GM12874 (cell line): ENCODE measurements at regions not wholly inside any gene's neighbourhood (a gene's known extent, or its start where the extent isn't known, plus 50 kb on each side); places are given as distances from the start of the nearest gene placed in this dataset.

Source experiments
- TF ChIP-seq, protein P1 (sequence below): IDR thresholded peaks from 2 replicates; pipeline ENCODE4 v1.5.1; 2011; ENCODE audit warnings: low read depth, mild to moderate bottlenecking, control low read depth, low read length, moderate library complexity; ENCODE audit not compliant: insufficient read depth

DNA sequence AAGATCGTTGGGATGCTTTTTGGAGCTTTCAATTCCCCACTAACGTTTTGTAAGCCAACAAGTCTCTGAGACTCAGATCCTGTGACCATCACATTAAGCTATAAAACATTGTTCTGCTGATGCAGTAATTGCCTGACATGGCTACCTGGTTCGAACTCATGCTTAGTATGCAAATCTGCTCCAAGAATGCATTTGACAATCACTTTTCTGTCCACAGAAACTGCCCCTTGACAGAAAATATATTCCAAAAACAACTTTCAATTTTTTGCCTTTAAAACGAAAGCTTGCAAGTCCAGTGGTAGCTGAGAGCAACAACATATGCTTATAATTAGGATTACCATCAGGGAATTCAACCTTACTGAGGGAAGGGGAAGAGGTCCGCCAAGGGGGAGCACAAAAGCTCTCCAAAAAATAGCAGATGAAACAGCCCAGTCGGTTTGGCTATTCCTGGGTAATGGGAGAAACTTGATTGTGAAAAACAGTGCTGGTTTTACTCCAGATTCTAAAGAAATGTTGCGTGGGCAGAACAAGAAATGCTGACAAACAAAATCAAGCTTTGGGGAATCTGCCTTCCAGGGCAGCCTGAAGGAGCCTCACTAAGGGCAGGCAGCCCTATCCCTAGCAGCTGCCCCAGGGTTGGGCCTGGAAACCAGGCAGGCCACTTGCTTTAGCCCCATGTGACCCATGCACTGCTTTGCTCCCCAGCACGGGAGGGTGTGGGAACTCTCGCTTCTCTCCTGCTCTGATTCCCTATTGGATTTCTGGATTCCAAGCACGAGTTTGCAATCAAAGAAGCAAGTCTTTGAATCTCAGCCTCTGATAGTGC lies 160.7 kb upstream of the LDB2 start:
- TF ChIP-seq, protein P1, sequence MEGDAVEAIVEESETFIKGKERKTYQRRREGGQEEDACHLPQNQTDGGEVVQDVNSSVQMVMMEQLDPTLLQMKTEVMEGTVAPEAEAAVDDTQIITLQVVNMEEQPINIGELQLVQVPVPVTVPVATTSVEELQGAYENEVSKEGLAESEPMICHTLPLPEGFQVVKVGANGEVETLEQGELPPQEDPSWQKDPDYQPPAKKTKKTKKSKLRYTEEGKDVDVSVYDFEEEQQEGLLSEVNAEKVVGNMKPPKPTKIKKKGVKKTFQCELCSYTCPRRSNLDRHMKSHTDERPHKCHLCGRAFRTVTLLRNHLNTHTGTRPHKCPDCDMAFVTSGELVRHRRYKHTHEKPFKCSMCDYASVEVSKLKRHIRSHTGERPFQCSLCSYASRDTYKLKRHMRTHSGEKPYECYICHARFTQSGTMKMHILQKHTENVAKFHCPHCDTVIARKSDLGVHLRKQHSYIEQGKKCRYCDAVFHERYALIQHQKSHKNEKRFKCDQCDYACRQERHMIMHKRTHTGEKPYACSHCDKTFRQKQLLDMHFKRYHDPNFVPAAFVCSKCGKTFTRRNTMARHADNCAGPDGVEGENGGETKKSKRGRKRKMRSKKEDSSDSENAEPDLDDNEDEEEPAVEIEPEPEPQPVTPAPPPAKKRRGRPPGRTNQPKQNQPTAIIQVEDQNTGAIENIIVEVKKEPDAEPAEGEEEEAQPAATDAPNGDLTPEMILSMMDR, result no peak

DNA sequence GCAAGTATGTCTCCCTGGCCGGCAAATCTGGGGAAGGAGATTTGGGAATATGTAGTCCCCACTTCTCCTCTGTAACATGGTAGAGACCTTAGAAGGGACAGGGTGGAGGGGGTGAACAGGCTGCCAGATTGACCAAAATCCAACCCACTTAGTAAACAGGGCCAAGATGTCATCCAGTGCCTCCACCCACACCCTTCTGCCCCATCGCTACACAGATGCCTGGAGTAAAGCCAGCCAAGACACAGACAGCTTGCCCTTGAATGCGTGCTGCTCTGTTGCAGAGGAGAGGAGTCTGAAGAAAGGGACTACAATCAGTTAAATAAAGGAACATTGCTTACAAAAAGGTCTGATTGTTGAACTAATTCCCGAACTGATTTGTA lies 160.1 kb upstream of the LDB2 start:
- TF ChIP-seq, protein P1, result no peak

- TF ChIP-seq, protein P1, result no peak
Observed at GRCh38 chr4:17057035-17057434, 158.6 kb upstream of the LDB2 start.

- TF ChIP-seq, protein P1, result no peak
Observed at GRCh38 chr4:17055788-17056187, 157.3 kb upstream of the LDB2 start.

- TF ChIP-seq, protein P1, result no peak
Observed at GRCh38 chr4:17045866-17046265, 147.4 kb upstream of the LDB2 start.

DNA sequence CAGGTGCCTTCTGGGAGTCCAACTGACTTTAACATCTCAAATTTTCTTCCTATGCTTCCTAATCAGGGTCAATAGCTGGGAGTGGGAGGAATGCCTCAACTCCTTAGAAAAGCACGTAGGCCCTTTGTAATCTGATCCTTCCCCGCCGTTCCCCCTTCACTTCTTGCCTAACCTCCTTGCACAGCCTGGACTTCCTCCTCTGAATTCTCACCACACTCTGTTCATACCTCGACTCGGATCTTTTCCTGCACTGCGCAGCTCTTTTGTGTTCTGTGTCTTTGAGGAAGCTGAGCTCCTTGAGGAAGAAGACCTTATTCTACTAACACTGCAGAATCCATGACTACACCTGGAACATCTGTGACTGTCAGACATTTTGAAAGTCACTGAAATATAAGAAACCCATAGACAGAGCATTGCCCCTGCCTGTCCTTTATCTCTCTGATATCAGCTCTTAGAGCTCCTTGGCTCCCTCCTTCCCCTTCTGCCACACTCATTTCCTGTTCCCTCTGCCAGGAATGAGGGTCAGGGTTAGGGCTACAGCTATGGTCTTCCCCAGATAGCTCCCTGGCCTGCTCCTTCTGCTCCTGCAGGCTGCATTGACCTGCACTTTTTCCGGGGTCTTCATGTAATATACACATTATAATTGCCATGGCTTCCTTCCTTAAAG lies 140.2 kb upstream of the LDB2 start:
- TF ChIP-seq, protein P1, result no peak

DNA sequence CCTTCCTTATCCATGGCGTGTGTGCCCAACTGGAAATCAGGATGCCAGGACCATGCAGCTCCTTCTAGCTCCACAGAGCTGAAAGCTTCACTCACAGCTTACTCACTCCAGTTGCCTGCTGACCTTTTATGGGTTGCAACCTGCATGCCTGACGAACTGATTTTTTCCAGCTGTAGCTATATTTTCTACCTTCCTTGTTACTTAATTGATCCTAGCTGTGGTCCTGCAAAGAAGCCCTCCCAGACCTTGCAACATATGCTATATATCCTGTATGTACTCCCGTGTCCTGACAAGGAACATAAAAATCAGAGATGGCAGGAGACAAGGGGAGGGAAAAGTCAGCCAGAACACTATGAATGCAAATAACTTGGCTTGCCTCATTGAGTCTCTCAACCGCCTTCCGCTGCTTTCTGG lies 135.3 kb upstream of the LDB2 start:
- TF ChIP-seq, protein P1, result no peak
